ENCODE measurements at regions not wholly inside any gene's neighbourhood (a gene's known extent, or its start where the extent isn't known, plus 50 kb on each side); places are given as distances from the start of the nearest gene placed in this dataset.

GRCh38 chr2:175236930-175237329 lies 55.4 kb upstream of the ATP5MC3 start:
- Histone ChIP-seq H3K9ac (no peak overlapping the region), H4K20me1 (no peaks in the 10 kb centered on the region), H3K27ac (no peak overlapping the region), H3K27me3 (no peaks in the 10 kb centered on the region), H3K4me2 (no peak overlapping the region), H3K4me3 (no peak overlapping the region), H3K36me3 (0 out of 22 replicates have a peak, but pooled peaks cover 0 to 8% (median 0%) of the 10 kb centered on the region in 11 experiments), H3K9me3 (replicated peaks in 1 of 11) (peaks cover 35 to 50% (median 43%) of the 10 kb centered on the region in 11 experiments), H3K4me1 (peaks cover 11 to 26% (median 20%) of the 10 kb centered on the region in 10 experiments)
- TF ChIP-seq Cebpa-rat (IDR thresholded peaks at IDR 0.05), result no peak

- peak overlapping the region; percentile 20 to 82 (median 63); a peak in 20 of 22 replicates for H3K4me2 ChIP-seq
- 0 out of 22 replicates have a peak overlapping the region, but pooled peaks of 1 of the 11 experiments have one; percentile 54 for H3K27ac ChIP-seq
Observed at GRCh38 chr2:175234650-175235049, 53.1 kb upstream of the ATP5MC3 start.

GRCh38 chr2:175234153-175234552 lies 52.6 kb upstream of the ATP5MC3 start:
- peaks cover 19 to 30% (median 24%) of the 10 kb centered on the region in 11 experiments for H3K9me3 ChIP-seq (replicated peaks in 1 of 11)
- no peak for TF ChIP-seq Cebpa-rat (IDR thresholded peaks at IDR 0.05)
- H3K36me3 ChIP-seq, result 0 out of 22 replicates have a peak, but pooled peaks cover 0 to 5% (median 0%) of the 10 kb centered on the region in 11 experiments
- H3K4me3 ChIP-seq, result no peak overlapping the region; a peak in 1 of 20 replicates
- H3K4me2 ChIP-seq, result peak overlapping the region; percentile 20 to 82 (median 63); a peak in 20 of 22 replicates
- no peaks in the 10 kb centered on the region for H4K20me1 ChIP-seq
- H3K27ac ChIP-seq, result peak overlapping the region in 2 of 11 experiments; percentile 14 to 54; a peak in 2 of 22 replicates
- peak overlapping the region in 1 of 11 experiments; percentile 16; a peak in 1 of 22 replicates for H3K9ac ChIP-seq
- peaks cover 11 to 26% (median 20%) of the 10 kb centered on the region in 10 experiments for H3K4me1 ChIP-seq
- H3K27me3 ChIP-seq, result no peaks in the 10 kb centered on the region

More at GRCh38 chr2:175234650-175235049, 53.1 kb upstream of the ATP5MC3 start:
- Histone ChIP-seq H3K4me1 (peaks cover 11 to 26% (median 20%) of the 10 kb centered on the region in 10 experiments), H3K9me3 (replicated peaks in 1 of 11) (peaks cover 24 to 35% (median 28%) of the 10 kb centered on the region in 11 experiments), H3K9ac (no peak overlapping the region), H3K36me3 (0 out of 22 replicates have a peak, but pooled peaks cover 0 to 8% (median 0%) of the 10 kb centered on the region in 11 experiments), H3K4me3 (no peak overlapping the region), H4K20me1 (no peaks in the 10 kb centered on the region), H3K27me3 (no peaks in the 10 kb centered on the region)
- TF ChIP-seq Cebpa-rat (IDR thresholded peaks at IDR 0.05), result no peak

GRCh38 chr2:175233135-175233719 lies 51.7 kb upstream of the ATP5MC3 start:
- no peak overlapping the region for H3K4me3 ChIP-seq
- peak overlapping the region in 8 of 11 experiments; percentile 20 to 82 (median 64); a peak in 13 of 22 replicates for H3K4me2 ChIP-seq
- peaks cover 11 to 26% (median 20%) of the 10 kb centered on the region in 10 experiments for H3K4me1 ChIP-seq
- H3K27ac ChIP-seq, result peak overlapping the region in 1 of 11 experiments; percentile 54; a peak in 1 of 22 replicates
- peaks cover 10 to 21% (median 14%) of the 10 kb centered on the region in 11 experiments; a peak in 21 of 22 replicates for H3K9me3 ChIP-seq (replicated peaks in 1 of 11)
- no peaks in the 10 kb centered on the region for H4K20me1 ChIP-seq
- H3K9ac ChIP-seq, result no peak overlapping the region
- no peaks in the 10 kb centered on the region for H3K27me3 ChIP-seq
- no peak for TF ChIP-seq Cebpa-rat (IDR thresholded peaks at IDR 0.05)
- 0 out of 22 replicates have a peak, but pooled peaks cover 0 to under 1% (median 0%) of the 10 kb centered on the region in 11 experiments for H3K36me3 ChIP-seq

All from BLaER1 treated with 17β-estradiol and CSF1 and Interleukin-3, amounts not matched to agents 10 nM and 100 nM (cell line).